NCI-H187 (cell line): ENCODE measurements at regions not wholly inside any gene's neighbourhood (a gene's known extent, or its start where the extent isn't known, plus 50 kb on each side); places are given as distances from the start of the nearest gene placed in this dataset.

ENCODE experiments used
- DNase-seq, 2 experiments: peaks; one replicate each; lab custom pipeline; 2025; lab: John Stamatoyannopoulos, UW

DNA sequence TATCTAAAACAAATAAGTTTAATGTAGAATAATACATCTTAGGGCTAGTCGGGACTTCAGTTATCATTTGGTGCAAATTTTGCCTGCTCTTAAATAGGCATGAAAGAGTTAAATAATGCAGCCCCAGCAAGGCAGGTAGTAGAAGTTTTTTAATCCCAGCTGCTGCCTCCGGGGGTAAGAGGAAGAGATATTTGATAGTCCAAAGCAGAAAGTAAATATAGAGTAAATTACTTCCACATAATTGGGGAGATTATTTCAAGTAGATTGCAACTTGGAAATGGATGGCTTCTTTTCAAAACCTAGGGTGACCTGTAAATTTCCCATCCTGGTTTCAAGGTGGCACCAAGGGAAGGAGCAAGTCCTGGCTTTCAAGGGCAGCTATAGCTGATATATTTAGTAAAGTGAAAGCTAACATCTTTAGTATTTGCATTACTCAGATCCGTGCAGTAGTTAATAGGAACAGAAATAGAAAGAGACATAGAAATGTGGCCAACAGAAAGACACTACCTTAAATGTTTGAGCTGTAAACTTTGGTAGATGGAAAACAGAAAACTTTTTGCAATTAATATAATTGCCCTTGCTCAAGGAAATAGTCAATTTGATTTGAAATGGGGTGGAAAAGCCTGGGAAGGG lies 109.1 kb downstream of the LMO4 start:
- no peak for DNase-seq

DNA sequence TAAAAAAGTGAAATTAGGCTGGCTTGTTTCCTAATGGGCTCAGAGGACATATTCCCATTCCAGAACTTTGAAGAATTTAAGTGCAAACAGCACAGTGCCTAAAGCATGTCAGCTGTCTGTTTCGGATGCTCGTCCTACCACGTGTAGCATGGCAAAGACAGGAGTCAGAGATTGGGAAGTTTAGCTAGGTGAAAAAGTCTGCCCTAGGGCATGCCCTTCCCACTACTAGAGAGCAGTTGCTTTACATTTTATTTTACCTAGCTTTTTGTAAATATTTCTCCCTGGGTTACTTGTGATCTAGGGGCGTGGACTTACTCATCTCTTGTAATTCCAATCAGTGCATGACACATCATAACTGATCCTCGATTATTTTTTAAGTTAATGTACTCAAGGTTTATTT lies 111.1 kb downstream of the LMO4 start:
- no peak for DNase-seq

DNA sequence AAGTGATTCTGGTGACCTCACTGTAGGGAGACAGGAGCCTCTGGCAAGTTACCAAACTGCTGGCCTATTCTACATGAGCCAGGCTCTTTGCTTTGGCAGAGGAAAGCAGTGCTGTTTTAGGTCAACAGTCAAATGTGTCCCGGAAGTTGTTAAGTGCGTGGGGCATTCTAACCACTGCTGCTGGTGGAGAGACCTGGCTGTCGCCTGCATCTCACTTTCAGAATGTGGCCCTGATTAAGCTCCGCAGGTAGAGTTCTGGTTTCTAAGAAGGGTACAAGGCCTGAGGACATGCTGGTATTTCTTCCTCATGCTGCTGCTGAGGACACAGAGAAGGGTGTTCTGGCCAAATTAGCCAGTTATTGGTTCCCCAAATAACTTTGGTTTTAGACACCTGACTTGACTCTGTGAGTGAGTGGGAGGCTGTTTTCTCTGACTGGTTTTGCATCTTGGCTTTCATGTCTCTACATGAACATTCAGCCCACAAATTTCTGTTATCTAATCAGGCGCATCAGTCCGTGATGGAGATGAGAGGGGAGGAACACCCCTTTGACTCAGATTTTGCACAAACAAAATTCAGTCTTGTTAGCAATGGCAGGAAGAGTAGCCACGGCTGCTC lies 120.8 kb downstream of the LMO4 start:
- DNase-seq: no peak

DNA sequence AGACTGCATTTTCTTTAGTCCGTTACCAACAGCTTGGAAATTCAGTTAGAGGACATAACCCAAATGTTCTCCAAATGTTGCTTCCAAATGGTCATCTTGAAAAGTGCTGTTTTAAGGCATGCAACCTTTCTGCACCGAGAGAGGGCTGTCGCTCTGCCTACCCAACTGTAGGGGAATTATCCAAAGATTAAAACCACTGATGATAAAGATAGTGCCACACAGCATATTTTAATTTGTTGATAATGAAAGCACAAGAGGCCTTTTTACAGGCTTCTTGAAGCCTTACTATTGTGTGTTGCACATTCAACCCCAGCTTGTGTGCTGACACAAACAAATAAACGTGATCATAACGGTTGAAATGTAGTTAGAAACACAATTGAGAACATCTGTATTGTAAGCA lies 121.5 kb downstream of the LMO4 start:
- no peak for DNase-seq

DNA sequence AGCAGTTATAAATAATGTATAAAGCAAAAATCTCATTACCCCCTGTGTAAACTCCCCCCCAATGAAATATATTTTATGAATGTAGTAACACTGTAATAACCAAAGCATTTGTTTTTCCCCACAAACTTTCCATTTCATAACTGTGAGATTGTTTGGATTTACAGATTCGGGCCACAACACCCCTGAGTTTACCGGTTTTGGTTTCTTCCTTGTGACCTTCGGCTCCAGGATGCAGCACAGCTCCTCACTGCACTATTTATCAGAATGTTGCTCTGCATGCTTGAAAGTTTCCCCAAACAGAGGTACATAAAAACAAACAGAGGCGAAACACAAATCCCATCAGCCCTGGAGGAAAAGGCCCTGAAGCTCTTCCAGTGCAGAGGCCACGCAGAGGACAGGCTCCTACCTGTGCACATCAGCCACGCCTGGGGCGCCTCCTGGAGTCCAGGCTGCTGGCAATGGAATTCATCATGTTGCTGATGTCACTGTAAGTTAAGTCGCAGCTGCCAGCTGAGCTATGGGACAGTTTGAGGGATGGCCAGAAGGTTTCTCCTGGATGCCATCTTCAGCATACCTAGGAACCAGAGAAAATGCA lies 122.0 kb downstream of the LMO4 start:
- no peak for DNase-seq

DNA sequence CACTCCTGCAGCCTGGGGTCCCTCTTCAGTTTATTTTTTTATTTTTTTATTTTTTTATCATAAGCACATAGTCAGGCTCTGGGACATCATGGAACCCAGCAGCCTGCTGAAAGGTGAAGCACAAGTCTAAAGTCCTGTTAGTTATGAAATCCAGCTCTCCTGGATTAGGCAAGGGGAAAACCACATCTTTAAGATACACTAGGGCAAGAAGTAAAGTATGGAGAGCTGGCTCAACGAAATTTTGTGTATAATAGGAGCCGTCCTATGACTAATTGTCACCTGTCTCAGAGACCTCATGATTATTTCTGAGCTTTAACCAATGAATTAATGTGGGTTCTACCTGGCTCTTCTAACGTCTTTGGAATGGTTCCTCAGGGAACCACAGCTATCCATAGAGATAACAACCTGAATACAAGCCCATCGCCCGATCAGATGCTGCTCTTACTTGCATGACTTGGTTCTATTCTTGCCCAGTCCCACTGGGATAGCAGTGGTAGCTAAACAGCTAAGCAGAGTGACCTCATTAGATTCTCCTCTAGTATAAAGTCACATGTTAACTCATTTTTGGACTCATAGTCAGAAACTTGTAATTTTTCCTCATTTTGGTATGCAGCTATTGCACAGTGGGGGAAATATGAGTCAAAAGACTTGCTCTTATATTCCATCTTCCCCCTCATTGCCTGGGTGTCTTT lies 122.7 kb downstream of the LMO4 start:
- DNase-seq: no peak

DNA sequence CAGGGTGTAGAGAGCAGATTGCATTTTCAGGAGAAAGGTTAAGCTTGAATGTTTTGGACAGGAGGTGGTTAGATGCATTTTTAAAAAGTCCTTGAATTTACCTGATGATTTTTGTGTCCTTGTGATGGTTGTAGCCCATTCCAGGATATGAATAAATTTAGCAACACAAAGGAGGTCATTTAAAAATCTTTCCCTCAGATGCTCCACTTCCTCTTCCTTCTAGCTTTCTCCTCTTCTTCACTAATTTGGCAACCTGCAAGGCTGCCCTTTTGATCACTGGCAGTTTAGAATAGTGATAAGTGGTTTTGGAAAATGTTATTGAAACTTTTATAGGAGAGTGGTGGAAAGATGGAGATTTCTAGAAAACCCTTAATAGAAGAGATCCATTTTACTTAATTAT lies 124.0 kb downstream of the LMO4 start:
- no peak for DNase-seq

DNA sequence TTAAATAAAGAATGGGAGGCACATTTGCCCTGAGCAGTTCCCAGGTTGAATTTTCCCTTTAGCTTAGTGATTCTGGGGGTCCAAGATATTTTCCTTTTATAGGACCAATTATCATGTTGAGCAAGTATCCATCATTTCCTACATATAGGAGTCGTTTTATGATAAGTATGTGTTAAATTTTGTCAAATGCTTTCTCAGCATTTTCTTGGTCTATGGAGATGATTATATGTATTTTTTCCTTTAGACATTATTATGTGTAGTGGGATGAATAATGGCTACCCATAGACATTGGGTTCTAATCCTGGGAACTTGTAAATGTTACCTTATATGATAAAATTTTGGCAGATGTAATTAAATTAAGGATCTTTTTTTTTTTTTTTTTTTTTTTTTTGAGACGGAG lies 128.7 kb downstream of the LMO4 start:
- no peak for DNase-seq

DNA sequence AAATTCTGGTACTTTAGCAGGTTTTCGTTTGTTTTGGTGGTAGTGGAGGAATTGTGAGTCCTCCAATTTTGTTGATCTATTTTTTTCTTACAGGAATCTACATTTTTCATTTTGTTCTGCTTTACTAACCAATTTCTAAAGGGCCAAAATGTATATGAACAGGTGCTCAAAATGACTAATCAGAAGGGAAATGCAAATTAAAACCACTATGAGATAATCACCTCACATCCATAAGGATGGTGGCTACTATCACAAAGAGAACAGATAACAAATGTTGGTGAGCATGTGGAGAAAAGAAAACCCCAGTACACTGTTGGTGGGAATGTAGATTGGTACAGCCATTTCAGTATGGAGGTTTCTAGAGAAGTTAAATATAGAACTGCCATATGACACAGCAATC lies 134.2 kb downstream of the LMO4 start:
- DNase-seq: no peak

DNA sequence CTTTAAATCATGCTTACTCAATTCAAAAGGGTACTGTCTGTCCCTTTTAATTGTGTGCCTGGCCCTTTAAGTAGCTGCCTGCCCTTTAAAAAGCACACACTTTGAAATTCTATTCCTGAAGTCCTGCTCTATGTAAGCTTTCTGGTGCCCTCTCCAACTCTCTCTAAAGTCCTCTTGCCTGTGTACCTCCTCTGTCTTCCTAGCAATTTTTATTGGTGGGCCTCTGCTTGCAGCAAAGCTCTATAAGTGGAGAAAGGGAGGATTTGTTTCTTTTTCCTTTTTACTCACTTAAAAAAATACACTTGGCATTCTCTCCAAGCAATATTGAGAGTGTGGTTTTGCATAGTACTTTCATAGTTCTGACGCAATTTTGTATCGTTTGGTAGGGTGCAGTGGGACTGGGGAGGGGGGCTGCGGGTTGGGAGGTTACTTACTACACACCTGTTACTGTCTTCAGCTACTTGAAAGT lies 135.4 kb downstream of the LMO4 start:
- DNase-seq: no peak

DNA sequence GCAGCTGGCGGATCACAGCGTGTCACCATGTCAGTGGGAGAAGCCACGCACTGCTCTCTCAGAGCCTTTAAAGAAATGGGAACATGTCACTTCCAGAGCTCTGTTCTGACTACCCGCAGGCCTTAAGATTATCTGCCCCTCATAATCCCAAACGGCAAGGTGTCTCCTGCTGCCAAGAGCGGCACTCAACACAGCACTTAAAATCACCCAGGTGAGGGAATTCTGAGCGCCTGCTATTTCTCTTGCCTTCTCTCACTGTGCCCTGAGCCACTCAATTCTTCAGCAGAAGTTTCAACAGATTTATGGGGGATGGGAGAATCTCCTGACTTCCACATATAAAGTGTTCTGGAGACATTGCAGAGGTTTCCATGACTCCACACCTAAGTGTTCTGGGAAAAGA lies 137.9 kb downstream of the LMO4 start:
- DNase-seq: no peak

DNA sequence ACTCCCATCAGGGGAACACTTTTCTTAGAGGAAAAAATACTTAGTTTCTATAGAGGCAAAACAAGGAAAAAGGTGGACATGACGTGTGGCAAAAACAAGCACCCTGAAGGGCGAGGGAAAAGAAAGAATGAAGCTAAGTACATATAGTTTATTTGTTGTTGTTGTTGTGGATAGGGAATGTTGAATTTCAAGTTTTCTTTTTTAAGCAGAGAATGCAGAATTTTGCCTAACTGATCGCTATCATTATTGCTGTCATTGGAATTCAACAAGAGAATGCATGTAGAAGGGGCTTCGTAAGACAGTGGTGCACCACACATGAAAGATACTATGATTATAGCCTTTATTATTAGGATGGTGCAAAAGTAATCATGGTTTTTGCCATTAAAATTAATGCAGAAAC lies 144.0 kb downstream of the LMO4 start:
- DNase-seq: no peak

DNA sequence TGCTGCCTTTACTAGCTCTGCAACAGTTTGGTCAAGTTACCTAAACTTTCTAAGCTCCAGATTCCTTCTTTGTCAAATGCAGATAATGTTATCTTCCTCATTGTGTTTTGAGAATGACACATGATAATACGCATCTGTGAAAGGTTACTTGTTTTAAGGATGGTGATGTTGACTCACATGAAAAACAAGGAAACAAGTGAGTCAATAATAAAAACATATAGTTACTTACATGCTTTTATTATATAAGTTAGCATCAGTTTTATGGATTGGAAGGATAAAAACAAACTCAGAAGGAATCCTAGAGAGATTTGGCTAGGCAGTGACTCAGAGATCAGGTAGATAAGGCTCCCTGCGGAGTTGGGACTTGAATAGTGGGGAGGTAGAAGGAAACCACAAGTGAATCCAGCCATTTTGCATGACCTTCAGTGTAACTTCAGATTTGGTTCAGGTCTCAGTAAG lies 144.6 kb downstream of the LMO4 start:
- DNase-seq: no peak

DNA sequence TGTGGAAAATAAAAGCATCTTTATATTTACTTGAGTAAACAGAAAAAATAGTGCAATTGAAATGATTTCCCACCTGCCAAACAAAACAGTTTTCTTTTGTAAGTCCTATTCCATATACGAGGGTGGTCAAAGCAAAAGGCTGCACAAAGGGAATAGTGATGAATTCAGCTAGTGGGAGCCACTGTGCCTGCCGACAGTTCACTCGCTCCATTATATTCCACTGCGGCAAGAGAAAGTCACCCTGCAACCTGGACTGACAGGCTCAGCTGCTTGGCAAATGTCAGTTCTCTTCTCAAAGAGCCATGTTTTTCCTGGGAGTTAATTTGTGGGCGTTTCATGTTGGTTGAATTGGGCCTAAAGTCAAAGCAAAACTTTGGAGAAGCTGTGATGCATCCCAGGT lies 145.4 kb downstream of the LMO4 start:
- no peak for DNase-seq

DNA sequence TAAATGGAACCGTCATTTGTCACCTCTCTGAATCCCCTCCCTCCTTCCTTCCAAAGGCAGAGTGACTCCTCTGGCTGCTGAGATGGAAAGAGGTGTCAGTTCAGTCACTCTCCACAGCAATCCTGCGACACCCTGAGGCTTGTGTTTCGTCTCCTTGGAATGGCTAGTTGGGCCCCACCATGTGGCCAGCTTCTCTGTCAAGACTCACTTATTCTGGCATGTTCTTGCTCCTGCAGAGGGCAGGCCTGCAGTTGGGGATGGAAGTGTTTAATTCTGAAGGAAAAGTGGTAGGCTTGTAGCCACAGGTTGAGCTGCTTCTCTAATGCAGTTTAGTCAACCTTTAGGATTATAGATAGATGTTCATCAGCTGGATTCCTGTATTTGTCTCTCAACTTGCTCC lies 149.6 kb downstream of the LMO4 start:
- no peak for DNase-seq

DNA sequence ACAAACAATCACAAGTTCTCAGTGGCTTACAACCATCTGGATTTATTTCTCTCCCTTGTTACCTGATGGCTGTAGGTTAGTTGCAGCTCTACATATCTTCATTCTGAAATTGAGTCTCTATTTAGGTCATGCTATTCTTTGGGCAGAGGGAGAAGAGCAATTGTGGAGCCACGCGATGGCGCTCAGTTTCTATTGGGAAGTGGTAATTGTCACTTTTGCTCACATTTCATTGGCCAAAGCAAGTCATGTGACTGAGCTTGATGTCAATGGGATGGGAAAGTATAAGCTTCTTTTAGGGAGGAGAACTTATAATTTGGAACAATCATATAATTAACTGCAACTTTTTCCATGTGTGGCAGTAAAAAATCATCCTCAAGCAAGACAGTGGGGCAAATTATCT lies 166.5 kb downstream of the LMO4 start:
- DNase-seq: no peak

DNA sequence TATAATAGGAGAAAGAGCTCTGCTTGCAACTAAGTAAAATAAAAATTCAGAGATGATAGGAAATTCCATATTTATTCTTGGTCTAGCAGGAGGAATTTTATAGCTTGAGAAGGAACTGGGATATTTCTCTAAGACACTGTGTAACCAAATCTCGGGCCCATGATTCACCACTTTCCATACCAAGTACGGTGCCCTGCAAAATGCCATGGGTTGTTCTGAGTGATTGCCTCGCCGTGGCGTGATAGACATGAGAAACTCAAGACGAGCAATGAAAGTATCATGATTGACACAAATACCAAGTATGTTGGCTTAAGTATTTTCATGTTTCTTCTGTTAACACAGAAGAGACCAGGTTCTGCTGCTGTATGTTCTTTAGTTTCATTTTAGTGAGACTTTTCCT lies 167.2 kb downstream of the LMO4 start:
- DNase-seq: no peak

DNA sequence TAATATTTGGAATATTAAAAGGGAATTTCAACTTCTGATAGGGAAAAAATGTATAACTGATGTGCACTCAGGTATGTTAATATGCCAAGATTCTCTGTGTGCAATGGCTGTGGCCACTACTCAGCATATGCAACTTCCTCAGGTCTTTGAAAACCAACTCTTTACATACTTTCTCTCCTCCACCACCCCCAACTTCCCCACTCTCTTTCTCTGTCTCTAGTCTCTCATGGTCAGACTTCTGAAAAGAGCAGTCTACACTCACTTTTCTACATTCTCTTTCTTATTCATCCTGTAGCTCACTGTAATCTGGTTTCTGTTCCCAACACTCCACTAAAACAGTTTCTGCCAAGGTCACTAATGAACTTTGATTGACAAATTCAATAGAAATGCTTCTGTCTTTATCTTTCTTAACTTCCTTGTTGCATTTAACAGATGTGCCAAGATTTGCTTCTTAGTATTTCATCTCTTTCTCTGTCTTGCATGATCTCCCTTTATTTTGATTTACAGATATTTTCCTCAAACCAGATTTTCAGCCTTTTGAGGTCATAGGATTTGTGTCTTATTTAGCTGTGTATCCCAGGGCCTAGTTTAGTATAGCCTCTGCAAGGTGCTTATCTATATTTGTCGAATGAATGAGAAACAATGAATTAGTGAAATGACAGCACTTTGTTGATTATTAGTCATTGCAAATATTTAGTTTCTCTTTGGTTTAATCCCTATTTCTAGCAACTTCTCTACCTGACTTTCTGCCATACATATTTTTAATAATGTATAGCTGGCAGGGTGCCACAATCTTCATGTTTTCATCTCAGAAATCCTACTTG lies 168.9 kb downstream of the LMO4 start:
- DNase-seq: no peak

DNA sequence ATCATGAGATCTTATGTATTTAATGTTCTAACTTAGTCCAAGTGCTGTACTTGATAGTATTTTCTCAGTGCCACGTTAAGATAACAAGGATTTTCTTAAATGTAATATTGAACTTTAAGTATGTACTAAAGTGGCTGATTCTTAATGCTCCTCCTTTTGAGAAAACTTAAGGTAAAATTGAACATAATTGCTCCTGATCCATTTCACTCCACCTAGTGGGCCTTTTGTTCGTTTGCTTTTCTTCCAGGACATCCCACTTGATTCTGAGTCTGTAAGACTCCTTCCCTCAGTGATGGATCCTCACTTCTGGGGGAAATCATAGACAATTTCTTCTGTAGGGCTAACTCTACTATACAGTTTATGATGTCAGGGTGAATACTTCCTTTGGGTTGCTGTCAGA lies 173.1 kb downstream of the LMO4 start:
- no peak for DNase-seq

DNA sequence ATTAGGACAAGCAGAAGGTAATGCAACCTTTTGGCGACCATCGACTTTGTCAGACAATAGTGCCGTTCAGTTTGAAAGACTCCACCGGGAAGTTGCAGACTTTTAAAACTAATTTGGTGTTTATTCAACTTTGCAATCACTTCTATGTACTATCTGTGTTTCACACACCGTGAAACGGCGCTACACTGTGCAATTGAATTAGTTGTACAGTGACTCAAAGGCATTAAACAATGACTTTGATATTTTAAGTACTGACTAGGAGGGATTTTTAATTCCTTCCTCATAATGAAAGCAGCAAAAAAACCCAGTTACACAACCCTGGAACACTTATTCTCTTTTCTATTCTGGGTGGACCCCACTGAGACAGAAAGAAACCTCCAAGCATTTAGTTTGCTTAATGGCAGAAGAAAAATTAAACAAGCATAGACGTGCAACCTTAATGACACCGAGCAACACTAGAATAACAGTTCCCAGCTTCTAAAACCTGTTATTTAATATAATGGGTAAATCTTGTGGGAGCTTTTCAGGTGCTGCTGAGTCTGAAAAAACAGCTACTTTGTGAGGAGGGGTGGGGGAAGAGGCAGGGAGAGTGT lies 176.8 kb downstream of the LMO4 start:
- DNase-seq: no peak

DNA sequence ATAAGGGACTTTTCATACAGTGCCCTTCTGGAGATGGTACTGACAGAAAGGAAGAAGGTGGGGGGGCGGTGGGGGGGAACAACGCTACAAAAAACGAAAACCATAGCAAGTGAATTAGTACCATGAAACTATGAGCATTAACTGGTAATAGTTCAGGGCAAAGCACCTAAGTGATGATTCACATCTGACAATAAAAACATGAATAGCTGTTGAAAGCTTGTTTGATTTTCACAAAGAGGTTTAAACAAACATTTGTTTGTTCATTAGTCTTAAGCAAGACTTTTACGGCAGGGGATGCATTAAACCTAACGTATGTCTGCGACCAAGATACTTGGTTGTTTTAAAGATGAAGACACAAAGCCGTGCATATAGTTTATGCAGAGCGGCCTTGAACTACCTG lies 177.5 kb downstream of the LMO4 start:
- DNase-seq: no peak

DNA sequence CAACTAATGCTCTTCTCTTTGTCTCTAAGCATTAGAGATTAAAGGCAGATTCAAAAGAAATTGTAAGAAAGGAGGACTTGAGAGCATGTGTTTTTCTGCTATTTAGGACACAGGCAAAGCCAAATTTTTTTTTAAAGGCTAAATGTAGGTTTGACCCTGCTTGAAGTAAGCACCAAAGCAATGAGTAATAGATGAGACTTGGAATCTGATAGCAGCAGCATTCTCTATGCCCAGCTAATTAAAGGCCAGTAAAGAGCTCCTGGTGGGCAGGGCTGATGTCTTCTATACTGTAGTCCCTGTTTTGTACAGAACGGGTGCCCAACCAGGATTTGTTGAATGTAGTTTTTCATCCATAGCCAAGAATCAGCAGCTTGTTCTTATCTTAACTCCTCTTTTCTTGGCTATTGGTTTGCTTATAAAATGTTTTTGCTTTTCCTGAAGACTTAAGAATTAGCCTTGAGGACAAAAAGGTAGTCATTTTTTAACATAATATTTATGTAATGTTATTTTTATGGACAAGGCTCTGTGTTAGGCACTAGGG lies 179.6 kb downstream of the LMO4 start:
- DNase-seq: no peak
